Thoracic aorta (tissue), 2 donors: ENCODE measurements at regions not wholly inside any gene's neighbourhood (a gene's known extent, or its start where the extent isn't known, plus 50 kb on each side); places are given as distances from the start of the nearest gene placed in this dataset.
"Not testable (repeated sequence)": the region's sequence is repeated elsewhere in the genome, so short reads cannot be mapped to it uniquely, and the experiment has no call there.

Experiments
- ATAC-seq: fragments of 150-250 bp; one replicate; pipeline ENCODE4 v1.8.0; 2017; ENCODE audit warnings: low read depth; ENCODE audit not compliant: insufficient number of reproducible peaks, low FRiP score
- DNase-seq: peaks from one replicate; pipeline ENCODE4 v3.0.0-alpha.2; 2020; ENCODE audit warnings: low spot score
- H3K27ac ChIP-seq, 2 donors: fragments of 200-600 bp; sonication (generic); 1 replicate in 1 of 2; 2 replicates in 1 of 2; pipeline ENCODE4 v1.5.1; 2016; ENCODE audit warnings: mild to moderate bottlenecking in 2 of 2, moderate library complexity in 2 of 2
- H3K27me3 ChIP-seq: fragments of 200-600 bp; sonication (generic); replicated peaks from 2 replicates; pipeline ENCODE4 v1.6.0; 2016; ENCODE audit warnings: mild to moderate bottlenecking; ENCODE audit not compliant: insufficient read depth
- H3K36me3 ChIP-seq: fragments of 200-600 bp; sonication (generic); one replicate; pipeline ENCODE4 v1.5.1; 2016
- H3K4me1 ChIP-seq, 2 donors: fragments of 200-600 bp; sonication (generic); 1 replicate in 1 of 2; 2 replicates in 1 of 2; pipeline versions ENCODE4 v1.5.1 to v1.6.0; 2016; ENCODE audit warnings: low read depth in 2 of 2, mild to moderate bottlenecking in 1 of 2; ENCODE audit not compliant: control insufficient read depth in 1 of 2
- H3K4me3 ChIP-seq: fragments of 200-600 bp; sonication (generic); 2 replicates; pipeline ENCODE4 v1.5.1; 2016; ENCODE audit warnings: mild to moderate bottlenecking
- H3K9me3 ChIP-seq: fragments of 200-600 bp; sonication (generic); 2 replicates; pipeline ENCODE4 v1.5.1; 2016

DNA sequence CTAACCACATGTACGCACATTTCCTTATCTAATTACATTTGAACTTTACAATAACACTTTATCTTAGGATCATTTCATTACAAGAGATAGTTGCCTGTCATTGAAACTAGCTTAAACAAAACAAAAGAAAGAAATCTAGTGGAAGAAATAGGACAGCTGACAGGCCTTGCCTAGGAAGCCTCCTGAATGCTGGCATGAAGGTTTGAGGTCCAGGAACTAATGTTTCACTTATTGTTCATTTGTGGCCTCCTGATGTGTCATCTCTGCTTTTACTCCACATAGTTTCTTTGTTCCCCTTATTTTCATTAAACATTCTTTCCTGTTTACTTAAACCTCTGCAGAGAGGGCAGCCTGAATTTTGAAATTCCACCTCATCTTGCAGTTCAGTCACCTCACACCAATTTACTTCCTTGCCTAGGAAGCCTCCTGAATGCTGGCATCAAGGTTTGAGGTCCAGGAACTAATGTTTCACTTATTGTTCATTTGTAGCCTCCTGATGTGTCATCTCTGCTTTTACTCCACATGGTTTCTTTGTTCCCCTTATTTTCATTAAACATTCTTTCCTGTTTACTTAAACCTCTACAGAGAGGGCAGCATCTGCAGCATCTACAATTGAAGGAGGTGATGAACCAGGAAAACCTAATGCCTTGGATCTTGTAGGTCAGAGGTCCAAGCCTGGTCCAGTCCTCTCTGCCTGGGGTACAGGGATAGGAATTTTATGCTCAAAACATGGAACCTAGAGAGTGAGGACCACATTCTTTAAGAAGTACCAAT, 319.2 kb downstream of the SPATA31A1 start:
- H3K4me3 ChIP-seq, H3K36me3 ChIP-seq, DNase-seq, H3K27me3 ChIP-seq, H3K4me1 ChIP-seq, H3K9me3 ChIP-seq, H3K27ac ChIP-seq, ATAC-seq: not testable (repeated sequence)

DNA sequence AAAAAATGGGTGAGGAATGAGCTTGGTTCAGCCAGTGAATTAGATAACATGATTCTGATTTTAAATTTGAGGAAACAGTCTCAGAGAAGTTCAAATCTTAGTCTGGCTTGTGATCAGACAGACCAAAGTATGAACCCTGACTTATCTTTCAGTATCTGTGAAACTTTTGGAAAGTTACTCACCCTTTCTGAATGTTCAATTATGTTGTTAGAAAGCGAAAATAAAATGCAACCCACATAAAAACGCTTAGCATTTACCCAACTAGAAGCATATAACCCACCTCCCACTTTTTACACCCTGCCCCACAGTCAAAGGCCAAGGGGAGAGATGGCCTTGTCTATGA, 319.7 kb downstream of the SPATA31A1 start:
- not testable (repeated sequence) for ATAC-seq, H3K4me3 ChIP-seq, H3K27me3 ChIP-seq, DNase-seq, H3K4me1 ChIP-seq, H3K36me3 ChIP-seq, H3K27ac ChIP-seq, H3K9me3 ChIP-seq

DNA sequence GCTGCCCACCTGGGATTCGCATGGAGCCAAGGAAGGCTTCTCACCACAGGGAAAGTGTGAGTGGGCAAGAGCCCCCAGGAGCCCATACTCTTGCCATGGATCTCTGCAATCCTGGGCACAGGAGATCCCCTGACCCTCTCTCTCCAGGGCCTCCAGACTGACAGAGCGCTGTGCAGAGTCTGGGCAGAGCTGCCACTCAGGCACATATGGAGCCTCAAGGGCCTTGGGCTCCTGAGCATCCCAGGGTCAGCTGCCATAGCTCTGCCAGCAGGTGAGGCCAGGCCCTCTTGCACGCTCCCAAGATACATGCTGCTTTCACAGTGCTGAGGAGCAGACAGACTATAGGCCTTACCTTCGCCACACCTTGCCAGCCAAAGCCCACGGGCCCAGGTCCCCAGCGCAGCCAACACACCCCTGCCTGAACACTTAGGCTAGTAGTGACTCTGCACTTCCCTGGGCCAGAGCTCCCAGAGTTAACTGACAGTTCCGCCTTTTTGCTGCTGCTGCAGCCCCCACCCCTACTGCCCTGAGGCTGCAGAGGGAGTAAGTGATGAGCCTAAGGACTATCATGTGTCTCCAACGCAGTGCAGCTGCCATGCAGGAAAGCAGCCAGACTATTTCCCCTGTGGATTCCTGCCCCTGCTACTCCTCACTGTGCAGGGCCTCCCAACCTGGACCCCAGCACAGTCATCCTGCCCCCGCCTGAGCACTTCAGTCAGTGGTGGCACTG, 323.2 kb downstream of the SPATA31A1 start:
- H3K27ac ChIP-seq, H3K36me3 ChIP-seq, ATAC-seq, H3K4me3 ChIP-seq, H3K9me3 ChIP-seq, H3K27me3 ChIP-seq, H3K4me1 ChIP-seq, DNase-seq: not testable (repeated sequence)

GRCh38 chr9:39680694-39681401, 325.4 kb downstream of the SPATA31A1 start:
- H3K27me3 ChIP-seq, H3K4me1 ChIP-seq, H3K4me3 ChIP-seq, H3K9me3 ChIP-seq, DNase-seq, H3K36me3 ChIP-seq, ATAC-seq, H3K27ac ChIP-seq: not testable (repeated sequence)

- not testable (repeated sequence) for ATAC-seq, H3K36me3 ChIP-seq, DNase-seq
Observed at GRCh38 chr9:39728862-39729261, 373.4 kb downstream of the SPATA31A1 start.

GRCh38 chr9:39744898-39745297, 389.4 kb downstream of the SPATA31A1 start:
- not testable (repeated sequence) for H3K4me3 ChIP-seq, H3K27ac ChIP-seq, H3K4me1 ChIP-seq, DNase-seq, ATAC-seq, H3K9me3 ChIP-seq, H3K36me3 ChIP-seq, H3K27me3 ChIP-seq

More at GRCh38 chr9:39728862-39729261, 373.4 kb downstream of the SPATA31A1 start:
- H3K27ac ChIP-seq, H3K27me3 ChIP-seq, H3K9me3 ChIP-seq, H3K4me1 ChIP-seq, H3K4me3 ChIP-seq: not testable (repeated sequence)

- not testable (repeated sequence) for H3K9me3 ChIP-seq, DNase-seq, ATAC-seq, H3K36me3 ChIP-seq, H3K4me1 ChIP-seq, H3K27me3 ChIP-seq, H3K4me3 ChIP-seq, H3K27ac ChIP-seq
Observed at GRCh38 chr9:39775570-39775969, 420.1 kb downstream of the SPATA31A1 start.

GRCh38 chr9:39791356-39791755, 435.9 kb downstream of the SPATA31A1 start:
- not testable (repeated sequence) for H3K27ac ChIP-seq, H3K9me3 ChIP-seq, H3K27me3 ChIP-seq, H3K36me3 ChIP-seq, H3K4me1 ChIP-seq, DNase-seq
- peak; percentile 79 for ATAC-seq
- H3K4me3 ChIP-seq: peak overlapping the region; percentile 70

- not testable (repeated sequence) for H3K9me3 ChIP-seq, H3K4me3 ChIP-seq, H3K27me3 ChIP-seq, H3K27ac ChIP-seq, ATAC-seq, DNase-seq, H3K36me3 ChIP-seq, H3K4me1 ChIP-seq
Observed at GRCh38 chr9:39797935-39798334, 442.5 kb downstream of the SPATA31A1 start.

GRCh38 chr9:39799252-39799651, 443.8 kb downstream of the SPATA31A1 start:
- not testable (repeated sequence) for H3K4me1 ChIP-seq, H3K36me3 ChIP-seq, H3K9me3 ChIP-seq, DNase-seq, H3K4me3 ChIP-seq, ATAC-seq, H3K27me3 ChIP-seq, H3K27ac ChIP-seq

DNA sequence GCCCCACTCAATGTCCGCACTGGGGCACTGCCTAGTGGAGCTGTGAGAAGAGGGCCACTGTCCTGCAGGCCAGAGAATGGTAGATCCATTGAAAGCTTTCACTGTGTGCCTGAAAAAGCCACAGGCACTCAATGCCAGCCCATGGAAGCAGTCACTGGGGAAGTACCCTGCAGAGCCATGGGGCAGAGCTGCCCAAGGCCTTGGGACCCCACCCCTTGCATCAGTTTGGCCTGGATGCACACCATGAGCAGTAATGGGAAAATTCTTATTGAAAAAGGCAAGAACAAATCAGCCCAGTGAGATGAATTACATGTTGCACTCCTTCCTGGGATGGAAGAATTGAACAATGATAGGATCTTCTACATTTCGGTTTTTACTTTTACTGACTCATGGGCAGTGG, 447.1 kb downstream of the SPATA31A1 start:
- not testable (repeated sequence) for DNase-seq, ATAC-seq, H3K4me1 ChIP-seq, H3K27me3 ChIP-seq, H3K4me3 ChIP-seq, H3K27ac ChIP-seq, H3K9me3 ChIP-seq, H3K36me3 ChIP-seq
